GM12891 (cell line): ENCODE measurements at regions not wholly inside any gene's neighbourhood (a gene's known extent, or its start where the extent isn't known, plus 50 kb on each side); places are given as distances from the start of the nearest gene placed in this dataset.

Source experiments
- POLR2A ChIP-seq: IDR thresholded peaks from 2 replicates; pipeline ENCODE4 v1.6.1; 2011; ENCODE audit warnings: low read depth, low read length, control low read depth
- POLR2AphosphoS5 ChIP-seq: IDR thresholded peaks from 2 replicates; pipeline ENCODE4 v1.6.1; 2011; ENCODE audit warnings: low read depth, low read length, control low read depth
- SPI1 ChIP-seq: IDR thresholded peaks from 2 replicates; pipeline ENCODE4 v1.6.1; 2011; ENCODE audit warnings: low read depth, low read length, control low read depth

DNA sequence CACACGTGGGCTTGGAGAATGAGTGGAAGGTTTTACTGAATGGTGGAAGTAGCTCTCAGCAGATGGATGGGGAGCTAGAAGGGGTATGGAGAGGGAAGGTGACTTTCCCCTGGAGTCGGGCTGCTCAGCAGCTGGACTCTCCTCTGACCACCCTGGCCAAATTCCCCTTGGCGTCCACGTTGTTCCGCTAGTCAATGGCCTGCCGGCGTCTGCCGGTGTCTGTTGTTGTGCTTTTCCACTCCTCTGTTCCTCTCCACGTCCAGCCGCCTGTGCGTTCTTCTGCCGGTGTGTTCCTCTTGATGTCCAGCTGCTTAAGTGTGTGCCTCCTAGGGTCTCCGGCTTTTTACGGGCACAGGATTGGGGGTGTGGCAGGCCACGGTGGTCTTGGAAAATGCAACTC is 203.5 kb downstream of the MYRFL start:
- TF ChIP-seq POLR2A (no peak), POLR2AphosphoS5 (no peak), SPI1 (no peak)
